HG03439 (cell line): ENCODE measurements at regions not wholly inside any gene's neighbourhood (a gene's known extent, or its start where the extent isn't known, plus 50 kb on each side); places are given as distances from the start of the nearest gene placed in this dataset.

Experiments
- ATAC-seq: cut with Tn5 transposase; IDR thresholded peaks from one replicate; pipeline ENCODE4 v1.9.1; 2021; ENCODE audit warnings: mild to moderate bottlenecking, moderate library complexity; ENCODE audit not compliant: unreplicated experiment

DNA sequence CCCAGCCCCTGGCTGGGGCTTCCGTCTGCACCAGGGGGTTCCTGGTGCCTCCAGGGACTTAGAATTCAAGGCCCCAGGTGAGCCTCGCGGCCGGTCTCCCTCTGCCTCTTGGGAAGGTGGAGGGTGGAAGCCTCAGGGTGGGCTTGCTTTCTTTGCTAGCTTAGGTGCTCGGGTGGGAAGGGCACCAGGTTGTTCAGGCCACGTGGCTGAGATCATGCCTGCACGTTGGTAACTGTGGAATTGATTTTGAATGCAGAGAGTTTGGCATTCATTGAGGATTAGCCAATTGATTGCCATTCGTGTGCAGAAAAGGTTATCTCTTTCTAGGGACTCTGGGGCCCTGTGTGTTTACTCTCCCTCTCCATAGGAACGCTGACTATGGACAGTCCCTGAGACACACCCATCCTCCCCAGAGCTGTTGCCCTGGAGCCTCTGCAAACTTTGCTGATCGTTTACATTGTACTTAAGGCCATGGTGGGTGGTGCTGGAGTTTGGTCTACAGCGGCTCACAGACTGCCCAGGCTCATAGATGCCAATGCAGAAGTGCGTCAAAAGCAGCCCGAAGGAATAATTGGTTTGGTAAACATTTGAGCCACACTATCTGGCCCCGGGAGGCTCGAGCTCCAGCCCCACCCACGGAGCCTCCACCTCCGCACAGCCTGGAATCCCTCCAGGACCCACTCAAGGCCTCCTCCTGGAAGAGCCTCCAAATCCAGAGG, 1457.7 kb downstream of the BRD1 start:
- no peak for ATAC-seq

DNA sequence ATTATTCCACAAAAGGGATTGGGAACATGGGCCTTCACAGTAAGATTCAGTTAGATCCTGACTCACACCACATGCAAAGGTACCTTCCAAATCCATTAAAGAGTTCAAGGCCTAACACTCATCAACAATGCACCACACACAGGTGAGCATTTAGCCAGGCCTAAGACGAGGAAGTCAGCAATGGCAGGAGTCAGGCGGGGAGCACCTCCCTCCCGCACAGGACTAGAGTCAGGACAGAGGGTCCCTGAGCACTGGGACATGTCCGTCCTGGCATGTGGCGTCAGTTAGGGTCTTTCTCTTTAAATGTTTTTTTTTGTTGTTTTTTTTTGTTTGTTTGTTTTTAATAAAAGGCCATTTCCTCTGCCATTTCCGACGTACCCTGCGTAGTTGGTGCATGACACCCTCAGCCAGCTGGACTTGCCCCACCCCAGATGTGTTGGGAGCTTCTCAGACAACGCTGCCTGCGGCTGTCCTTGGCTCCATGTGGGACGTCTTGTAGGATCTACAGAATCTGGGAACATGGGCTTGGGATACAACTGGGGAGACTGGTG, 1458.6 kb downstream of the BRD1 start:
- ATAC-seq = no peak

DNA sequence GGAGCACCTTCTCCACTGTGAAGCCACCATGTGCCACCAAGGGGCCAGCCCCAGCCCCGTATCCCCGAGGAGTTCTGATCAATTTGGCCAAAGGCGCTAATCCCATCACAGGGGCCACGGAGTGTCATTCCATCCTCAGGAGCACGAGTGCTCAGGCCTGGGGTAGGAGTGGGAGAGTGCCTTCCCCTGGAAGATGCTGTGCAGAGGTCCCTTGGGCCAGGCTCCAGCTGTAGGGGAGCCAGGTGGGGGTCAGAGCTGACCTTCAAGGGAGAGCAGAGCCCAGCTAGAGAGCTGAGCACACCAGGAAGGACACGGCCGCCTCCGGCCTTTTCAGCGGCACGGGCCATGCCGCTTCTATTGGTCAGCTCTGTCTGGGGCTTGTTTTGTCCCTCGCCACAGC, 1459.9 kb downstream of the BRD1 start:
- no peak for ATAC-seq

DNA sequence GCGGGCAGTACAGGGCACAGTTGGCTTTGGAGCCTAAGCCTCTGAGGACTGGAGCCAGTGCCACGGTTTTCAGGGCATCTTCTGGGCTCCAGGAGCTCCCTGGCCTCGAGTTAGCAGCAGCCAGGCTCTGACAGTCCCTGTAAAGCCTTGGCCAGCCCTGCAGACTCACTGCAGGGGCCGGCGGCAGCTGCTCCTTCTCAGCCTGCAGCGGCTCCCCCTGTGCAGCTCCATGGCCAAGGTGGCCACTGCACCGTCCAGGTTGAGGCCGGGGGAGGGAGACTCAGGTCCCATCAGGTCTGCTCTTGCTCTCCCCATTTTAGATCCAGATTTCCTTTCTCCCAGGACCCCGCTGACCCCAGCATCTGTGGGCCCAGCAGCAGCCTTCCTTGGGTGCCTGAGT, 1461.1 kb downstream of the BRD1 start:
- no peak for ATAC-seq

DNA sequence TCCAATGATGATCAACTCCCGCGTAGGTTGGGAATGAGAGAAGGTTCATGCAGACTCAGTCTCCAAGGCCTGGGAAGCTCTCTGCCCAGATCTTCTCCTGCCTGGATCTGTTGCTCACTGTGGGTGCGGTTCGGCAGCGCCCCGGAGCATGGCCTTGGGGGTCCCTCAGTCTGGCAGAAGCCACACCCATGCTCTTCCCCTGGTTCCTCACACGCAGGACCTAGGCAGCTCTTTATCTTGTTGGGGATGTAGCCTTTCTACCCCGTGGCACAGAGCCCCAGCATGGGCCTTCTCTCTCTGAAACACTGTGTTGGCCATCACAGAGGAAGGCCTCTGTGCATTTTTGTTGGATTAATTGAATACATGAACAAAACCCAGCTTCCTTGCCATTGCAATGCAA, 1461.6 kb downstream of the BRD1 start:
- ATAC-seq = no peak

DNA sequence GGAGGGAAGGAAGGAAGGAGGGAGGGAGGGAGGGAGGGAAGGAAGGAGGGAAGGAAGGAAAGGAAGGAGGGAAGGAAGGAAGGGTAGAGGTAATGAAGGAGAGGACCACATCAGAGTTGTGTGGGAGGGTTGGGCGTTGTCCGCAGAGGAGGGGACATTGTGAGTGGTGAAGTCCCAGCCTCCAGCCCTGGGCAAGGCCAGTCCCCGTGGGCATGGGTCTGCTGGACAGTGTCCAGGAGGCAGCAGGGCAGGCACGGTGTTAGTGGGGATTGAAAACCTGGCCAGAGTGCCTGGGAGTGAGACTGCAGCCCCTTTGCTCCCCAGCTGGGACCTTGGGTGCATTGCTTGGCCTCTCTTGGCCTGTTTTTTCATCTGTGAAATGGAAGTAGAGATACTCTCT, 1462.3 kb downstream of the BRD1 start:
- ATAC-seq = no peak

DNA sequence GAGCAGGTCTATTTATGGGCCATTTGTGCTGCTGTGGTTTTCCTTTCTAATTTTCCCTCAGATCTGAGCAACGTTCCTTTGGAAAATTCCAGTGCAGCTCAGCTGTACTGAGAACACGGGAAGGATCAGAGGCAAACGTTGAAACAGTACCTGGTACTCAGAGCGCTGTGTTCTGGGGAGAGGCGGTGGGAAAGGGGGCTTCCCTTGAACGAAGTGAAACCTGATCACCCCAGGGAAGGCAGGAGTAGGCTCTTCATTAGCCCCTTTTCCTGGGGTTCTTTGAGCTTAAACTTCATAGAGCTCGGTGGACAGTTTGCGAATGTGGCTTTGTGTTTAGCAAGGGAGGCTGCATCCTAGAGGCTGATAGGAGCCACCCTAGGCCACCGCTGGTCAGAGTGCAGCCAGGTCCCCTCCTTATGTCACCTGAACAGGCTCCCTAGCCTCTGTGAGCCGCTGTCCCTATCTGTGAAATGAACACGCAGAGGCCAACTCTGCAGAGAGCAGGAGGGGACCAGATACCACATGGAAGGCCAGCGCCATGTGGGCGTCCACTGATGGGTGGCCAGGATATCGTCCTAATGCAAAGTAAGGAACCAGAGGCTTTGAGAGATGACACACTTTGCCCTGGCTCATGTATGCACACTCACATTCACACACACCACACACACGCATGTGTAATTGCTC, 1464.8 kb downstream of the BRD1 start:
- no peak for ATAC-seq

DNA sequence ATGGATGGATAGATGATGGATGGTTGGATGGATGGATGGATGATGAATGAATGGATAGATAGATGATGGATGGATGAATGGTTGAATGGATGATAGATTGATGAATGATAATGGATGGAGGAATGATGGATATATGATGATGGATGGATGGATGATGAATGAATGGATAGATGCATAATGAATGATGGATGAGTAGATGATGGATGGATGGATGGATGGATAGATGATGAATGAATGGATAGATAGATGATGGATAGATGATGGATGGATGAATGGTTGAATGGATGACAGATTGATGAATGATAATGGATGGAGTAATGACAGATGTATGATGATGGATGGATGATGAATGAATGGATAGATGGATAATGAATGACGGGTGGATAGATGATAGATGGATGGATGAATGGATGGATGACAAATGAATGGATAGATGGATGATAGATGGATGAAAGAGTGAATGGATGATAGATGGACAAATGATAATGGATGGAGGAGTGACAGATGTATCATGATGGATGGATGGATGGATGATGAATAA, 1466.5 kb downstream of the BRD1 start:
- no peak for ATAC-seq

DNA sequence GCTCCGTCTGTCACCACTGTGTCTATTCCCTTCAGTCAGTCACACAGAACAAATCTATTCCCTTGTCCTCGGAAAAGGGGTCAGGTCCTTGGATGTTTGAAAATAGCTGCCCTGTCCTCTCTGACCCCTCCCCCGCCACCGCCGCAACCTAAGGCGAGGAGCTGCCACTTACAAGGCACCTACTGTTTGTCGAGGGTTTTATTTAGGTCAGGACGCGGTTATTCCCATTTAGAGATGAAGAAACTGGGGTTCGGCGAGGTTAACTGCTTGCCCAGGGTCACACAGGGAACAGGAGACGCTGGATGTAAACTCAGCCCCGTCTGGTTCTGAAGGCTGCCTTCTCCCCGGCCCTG, 1468.1 kb downstream of the BRD1 start:
- no peak for ATAC-seq

DNA sequence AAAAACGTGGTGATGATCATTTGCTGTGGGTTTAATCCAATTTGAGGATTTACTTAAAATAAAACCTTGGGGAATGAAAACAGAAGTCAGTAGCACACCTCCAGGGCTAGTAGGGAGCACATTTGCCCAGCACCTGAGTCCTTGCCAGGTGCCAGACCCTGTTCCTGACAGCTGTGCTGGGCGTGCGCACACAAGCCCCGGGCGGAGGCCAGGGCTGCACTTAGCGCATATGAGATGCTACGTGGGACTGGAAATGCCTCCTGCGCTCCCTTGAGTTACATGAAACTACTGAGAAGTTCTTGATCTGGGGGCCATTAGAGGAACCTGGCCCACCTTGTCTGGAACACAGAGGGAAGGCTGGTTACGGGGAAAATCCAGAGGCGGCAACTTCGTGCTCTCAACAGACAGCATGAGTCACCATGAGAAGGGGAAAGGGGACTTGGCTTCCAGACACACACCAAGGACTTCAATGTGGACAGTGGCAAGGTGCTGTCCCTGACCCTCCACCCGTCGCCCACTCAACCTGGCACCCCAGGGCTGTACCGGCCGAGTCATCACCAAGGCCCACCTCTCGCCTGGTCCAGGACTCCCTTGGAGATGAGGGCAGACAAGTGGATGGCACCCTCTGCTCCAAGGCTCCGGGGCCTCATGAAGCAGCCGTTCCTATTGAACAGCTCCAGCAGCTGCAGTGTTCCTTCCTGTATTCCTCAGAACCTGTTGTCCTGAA, 1468.6 kb downstream of the BRD1 start:
- no peak for ATAC-seq

DNA sequence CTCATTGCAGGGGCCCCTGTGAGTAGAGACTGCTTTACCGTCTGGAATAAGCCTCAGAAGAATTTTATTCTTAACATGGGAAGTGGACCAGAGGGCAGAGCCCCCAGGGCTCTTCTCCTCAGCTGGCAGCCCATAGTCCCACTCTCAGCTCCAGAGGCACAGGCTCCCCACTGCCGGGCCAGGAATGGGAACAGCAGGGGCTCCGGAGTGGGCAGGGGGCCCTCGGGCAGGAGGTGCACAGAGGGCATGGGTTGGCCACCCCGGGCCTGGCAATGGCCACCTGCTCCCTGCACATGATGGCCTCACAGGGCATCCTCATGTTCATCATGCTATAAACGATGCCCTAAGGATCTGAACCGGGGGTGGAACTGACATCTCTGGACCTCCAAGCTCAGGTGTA, 1469.7 kb downstream of the BRD1 start:
- ATAC-seq = no peak

DNA sequence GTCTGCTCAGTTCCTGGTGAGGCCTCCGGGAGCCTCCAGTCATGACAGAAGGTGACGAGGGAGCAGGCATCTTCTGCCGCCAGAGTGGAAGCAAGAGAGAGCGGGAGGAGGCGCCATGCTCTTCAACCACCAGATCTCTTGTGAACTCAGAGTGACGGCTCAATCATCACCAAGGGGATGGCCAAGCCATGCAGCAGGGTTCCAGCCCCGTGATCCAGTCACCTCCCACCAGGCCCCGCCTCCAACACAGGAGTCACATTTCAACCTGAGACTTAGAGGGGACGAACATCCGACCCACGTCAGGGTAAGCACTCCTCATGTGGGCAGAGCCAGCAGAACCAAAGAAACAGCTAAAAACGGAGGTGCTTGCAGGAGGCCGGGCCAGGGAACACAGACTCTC, 1470.5 kb downstream of the BRD1 start:
- no peak for ATAC-seq

DNA sequence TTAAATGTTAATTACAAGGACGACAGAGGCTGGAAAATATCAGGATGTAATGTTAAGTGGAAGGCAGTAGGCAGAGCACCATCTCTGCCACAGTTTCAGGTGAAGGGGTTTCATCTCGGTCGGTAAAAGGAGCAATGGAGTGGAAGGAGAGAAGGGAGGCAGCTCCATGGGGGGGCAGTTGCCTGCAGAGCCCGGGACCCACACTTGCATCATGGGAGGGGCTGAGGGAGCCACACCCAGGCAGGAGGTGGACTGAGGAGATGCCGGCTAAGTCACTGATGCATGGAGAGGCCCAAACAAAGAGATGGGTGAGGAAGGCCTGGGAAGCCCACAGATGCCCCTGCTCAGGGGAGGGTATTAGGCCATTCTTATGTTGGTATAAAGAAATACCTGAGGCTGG, 1470.9 kb downstream of the BRD1 start:
- no peak for ATAC-seq

DNA sequence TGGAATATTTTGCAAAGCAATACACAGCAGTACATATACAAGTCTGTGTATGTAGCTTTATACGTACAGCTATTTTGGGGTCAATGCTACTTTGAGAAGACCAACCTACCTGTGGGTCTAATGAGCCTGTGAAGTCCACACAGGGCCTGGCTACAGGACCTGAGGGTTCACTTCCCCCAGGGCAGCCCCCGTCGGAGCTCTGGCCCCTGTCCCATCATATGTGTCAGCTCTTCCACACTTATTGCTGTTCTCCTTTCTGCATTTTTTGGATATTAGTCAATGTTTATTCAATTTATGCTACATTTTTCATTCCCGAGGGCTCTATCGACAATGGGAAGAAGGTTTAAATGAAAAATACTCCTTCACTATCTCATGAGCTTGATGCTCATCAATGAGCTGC, 1473.6 kb downstream of the BRD1 start:
- ATAC-seq = no peak

DNA sequence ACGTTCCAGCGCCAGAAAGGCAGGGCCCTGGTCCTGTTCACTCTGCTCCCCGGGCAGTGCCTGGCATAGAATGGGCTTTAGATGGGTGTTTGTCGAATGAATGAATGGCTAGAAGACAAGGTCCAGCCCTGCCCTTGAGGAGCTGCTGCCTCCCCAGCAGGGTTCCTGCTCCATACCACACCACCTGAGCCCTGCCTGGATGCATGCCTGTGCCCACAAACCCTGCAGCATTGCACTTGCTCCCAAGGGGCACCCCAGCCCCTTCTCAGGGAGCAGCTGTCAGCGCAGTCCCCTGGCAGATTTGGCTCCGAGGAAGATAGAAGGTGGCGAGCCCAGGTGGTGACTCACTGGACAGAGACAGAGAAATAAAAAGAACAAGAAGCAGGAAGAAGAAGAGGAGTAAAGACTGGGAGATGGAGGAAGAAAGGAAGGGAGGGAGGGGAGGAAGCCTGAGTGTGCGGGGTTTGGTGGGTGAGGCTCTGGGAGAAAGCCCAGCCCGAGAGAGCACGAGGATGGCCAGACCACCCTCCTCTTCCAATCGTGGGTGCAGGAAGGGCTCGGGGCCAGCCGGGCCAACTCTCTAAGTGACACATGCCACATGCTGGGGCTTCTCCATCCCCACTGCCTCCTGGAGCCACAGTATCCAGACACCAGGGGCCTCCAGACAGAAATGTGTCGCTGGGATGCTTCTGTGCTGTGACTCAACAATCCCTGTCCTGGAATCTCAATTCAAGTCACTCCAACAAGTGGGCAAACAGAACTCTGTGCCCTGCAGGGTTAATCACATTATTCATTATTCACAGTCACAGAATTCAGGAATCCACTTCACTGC, 1474.3 kb downstream of the BRD1 start:
- ATAC-seq = no peak

DNA sequence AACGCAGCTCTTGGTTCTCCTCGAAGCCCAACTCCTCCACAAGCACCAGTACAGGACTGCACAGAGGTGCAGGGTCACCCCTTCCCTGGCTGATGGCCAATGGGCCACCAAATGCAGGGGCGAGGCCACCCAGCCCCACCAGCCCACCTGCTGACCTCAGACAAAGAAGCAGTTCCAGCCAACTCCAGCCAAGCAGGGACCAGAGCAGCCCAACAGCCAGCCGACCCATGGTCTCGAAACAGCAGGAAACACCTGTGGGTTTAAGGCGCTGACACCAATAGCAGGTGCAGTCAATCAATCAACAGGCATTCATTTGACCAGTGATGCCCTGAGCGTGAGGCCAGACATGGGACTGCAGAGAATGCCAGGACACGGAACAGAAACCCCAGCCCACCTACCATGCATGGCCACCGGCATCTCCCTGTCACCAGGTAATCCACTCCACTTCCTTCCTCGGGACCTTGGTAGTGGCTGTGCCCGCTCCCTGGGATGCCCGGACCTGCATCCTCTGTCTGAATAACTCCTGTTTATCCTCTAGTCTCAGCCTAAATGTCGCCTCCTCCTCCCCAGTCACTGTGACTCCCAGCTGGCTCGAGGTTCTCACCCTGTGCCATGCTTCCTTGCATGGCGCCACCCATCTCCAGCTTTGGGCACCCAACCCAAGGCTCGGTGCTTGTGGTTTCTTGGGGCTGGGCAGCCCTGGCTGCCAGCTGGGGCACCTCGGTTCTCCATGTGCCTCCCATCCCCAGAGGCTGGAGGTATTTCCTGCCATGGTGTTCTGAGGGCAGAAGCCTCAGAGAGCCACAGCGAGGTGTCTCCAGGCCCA, 1475.4 kb downstream of the BRD1 start:
- no peak for ATAC-seq

DNA sequence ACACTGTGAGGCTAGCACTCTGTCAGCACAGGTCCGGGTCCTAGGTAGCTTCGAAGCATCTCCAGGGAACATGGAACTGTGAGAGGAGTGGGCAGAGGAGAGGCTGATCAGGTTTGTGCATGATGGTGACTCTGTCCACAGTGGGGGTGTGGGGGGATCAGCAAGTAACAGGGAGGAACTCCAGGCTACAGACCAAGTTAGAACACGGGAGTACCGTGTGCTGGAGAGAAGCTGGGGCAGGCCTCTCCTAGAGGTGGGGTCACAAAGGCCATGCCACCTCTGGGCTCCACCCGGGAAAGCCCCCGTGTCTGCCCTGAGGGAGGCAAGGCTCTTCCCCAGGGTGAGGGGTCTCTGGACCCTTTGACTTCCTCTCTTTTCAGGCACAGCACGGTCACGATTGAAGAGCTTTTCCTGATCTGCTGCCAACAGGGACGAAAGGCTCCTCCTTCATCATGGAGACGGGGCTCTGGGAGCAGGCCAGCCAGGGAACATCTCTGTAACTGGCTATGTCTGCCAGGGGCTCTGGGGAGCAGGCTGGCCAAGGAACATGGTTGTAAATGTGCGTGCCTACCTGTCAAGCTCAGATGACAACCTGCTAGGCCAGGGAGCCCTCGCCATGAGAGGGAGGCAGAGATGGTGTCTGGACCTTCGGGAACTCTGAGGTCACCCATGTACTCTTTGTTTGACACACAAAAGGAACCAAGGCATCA, 1476.1 kb downstream of the BRD1 start:
- no peak for ATAC-seq

DNA sequence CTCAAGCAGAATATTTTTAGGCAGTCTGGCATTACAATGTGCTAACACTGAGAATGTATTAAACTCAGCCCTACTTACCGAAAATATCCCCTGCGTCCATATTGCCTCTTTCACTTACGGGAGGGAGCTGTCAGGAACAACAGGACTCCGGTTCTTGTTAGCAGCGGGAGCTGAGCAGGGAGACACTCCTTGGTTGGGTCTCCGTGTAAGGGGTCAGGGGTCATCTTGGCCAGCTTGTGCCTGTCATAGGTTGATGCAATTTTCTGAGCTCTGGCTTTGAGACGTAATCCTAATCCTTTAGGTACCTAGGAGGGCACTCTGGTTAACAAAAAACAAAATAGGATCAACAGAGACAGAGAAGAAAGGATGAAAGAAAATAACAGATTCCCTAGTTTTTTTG, 1477.2 kb downstream of the BRD1 start:
- no peak for ATAC-seq

DNA sequence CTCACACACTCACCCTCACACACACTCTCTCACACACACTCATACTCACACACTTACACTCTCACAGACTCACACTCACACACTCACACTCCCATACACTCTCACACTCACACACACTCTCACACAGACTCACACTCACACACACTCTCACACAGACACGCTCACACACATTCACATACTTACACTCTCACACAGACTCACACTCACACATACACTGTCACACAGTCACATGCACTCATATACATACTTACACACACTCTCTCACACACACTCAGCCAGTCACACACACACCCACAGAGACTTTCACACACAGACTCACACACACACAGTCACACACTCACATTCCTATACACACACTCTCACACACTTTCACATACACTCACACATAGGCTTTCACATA, 1478.8 kb downstream of the BRD1 start:
- no peak for ATAC-seq
